Endothelial cell of umbilical vein (primary cell): ENCODE measurements at regions not wholly inside any gene's neighbourhood (a gene's known extent, or its start where the extent isn't known, plus 50 kb on each side); places are given as distances from the start of the nearest gene placed in this dataset.

Experiments used
- BruUV-seq: library from RNA; stranded (reverse); fragments of 400-500 nt; replicated peaks from 2 replicates; lab custom pipeline; 2021; lab: Mats Ljungman, UMichigan
- CTCF ChIA-PET: fragments of 300-600, 350-600 bp; sonication (Branson Sonifier 250); formaldehyde crosslinking; loops from one replicate; lab custom pipeline; 2021; ENCODE audit warnings: antibody characterized with exemption, inconsistent platforms; lab: Charles Lee
- POLR2A ChIA-PET: fragments of 300-600, 350-600 bp; sonication (Branson Sonifier 250); formaldehyde crosslinking; loops from one replicate; lab custom pipeline; 2021; ENCODE audit warnings: antibody characterized with exemption, inconsistent platforms; lab: Charles Lee
- DNase-seq: peaks from one replicate; pipeline ENCODE4 v3.0.0-alpha.2; 2011; ENCODE audit warnings: low read depth, low spot score
- FAIRE-seq: peaks from 2 replicates; lab custom pipeline; 2011; peaks lifted over from hg19 to GRCh38; lab: Jason Lieb, UNC
- H2AFZ ChIP-seq: 2 replicates; pipeline ENCODE4 v1.6.0; 2012; ENCODE audit warnings: low read depth, low read length, control low read depth, inconsistent platforms
- H3K27ac ChIP-seq: 2 replicates; pipeline ENCODE4 v1.5.1; 2011; ENCODE audit warnings: low read depth, mild to moderate bottlenecking, control low read depth, low read length, moderate library complexity; ENCODE audit not compliant: insufficient read depth
- H3K27me3 ChIP-seq, 2 experiments: 2 replicates each; pipeline versions ENCODE4 v1.6.0 to v1.6.1; 2011; ENCODE audit warnings: low read length in 2 of 2, mixed read lengths in 1 of 2; ENCODE audit not compliant: control insufficient read depth in 2 of 2, insufficient read depth in 2 of 2
- H3K36me3 ChIP-seq, 2 experiments: 2 replicates in 1 of 2; 3 replicates in 1 of 2; pipeline ENCODE4 v1.5.1; 2011; ENCODE audit warnings: low read length in 2 of 2, mild to moderate bottlenecking in 1 of 2, moderate library complexity in 1 of 2; ENCODE audit not compliant: control insufficient read depth in 2 of 2, insufficient read depth in 2 of 2; ENCODE audit errors: extremely low read depth in 1 of 2
- H3K4me1 ChIP-seq: 3 replicates; pipeline ENCODE4 v1.5.1; 2011; ENCODE audit warnings: mild to moderate bottlenecking, low read length; ENCODE audit not compliant: control insufficient read depth, insufficient read depth; ENCODE audit errors: extremely low read depth
- H3K4me2 ChIP-seq: 2 replicates; pipeline ENCODE4 v1.6.1; 2011; ENCODE audit warnings: low read length, control low read depth, mixed read lengths; ENCODE audit not compliant: insufficient read depth
- H3K4me3 ChIP-seq, 3 experiments: fragments of 200-600 bp in 1 of 3; sonication (generic), shearing (Covaris generic) in 1 of 3; replicated peaks in 1 of 3; 2 replicates each; pipeline ENCODE4 v1.5.1; 2011 to 2016; ENCODE audit warnings: control low read depth in 3 of 3, low read length in 3 of 3, mild to moderate bottlenecking in 2 of 3, inconsistent platforms in 1 of 3, low read depth in 1 of 3, moderate library complexity in 1 of 3; ENCODE audit not compliant: insufficient read depth in 1 of 3
- H3K79me2 ChIP-seq: 2 replicates; pipeline ENCODE4 v1.6.0; 2012; ENCODE audit warnings: low read length, inconsistent platforms; ENCODE audit not compliant: control insufficient read depth, insufficient read depth
- H3K9ac ChIP-seq: replicated peaks from 2 replicates; pipeline ENCODE3; 2011; ENCODE audit warnings: low read length, control low read depth; ENCODE audit not compliant: insufficient read depth; ENCODE audit errors: extremely low read depth
- H3K9me1 ChIP-seq: replicated peaks from 3 replicates; pipeline ENCODE4 v1.6.0; 2011; ENCODE audit warnings: mild to moderate bottlenecking, low read length; ENCODE audit not compliant: control insufficient read depth, insufficient read depth; ENCODE audit errors: extremely low read depth
- H3K9me3 ChIP-seq: replicated peaks from 2 replicates; pipeline ENCODE4 v1.5.1; 2012; ENCODE audit warnings: low read length, inconsistent platforms; ENCODE audit not compliant: control insufficient read depth, insufficient read depth
- H4K20me1 ChIP-seq: replicated peaks from 2 replicates; pipeline ENCODE3; 2011; ENCODE audit warnings: mild to moderate bottlenecking, low read length; ENCODE audit not compliant: control insufficient read depth, insufficient read depth; ENCODE audit errors: extremely low read depth
- CTCF ChIP-seq, 2 donors: IDR thresholded peaks; 1 replicate in 1 of 2; 2 replicates in 1 of 2; pipeline ENCODE4 v1.5.1; 2011; ENCODE audit warnings: low read length in 2 of 2, mild to moderate bottlenecking in 2 of 2, moderate library complexity in 2 of 2, control low read depth in 1 of 2, inconsistent platforms in 1 of 2, low read depth in 1 of 2; ENCODE audit not compliant: insufficient read depth in 1 of 2; ENCODE audit errors: extremely low read depth in 1 of 2
- EZH2 ChIP-seq: IDR thresholded peaks from 2 replicates; pipeline ENCODE4 v1.6.1; 2012; ENCODE audit warnings: borderline replicate concordance, low read depth, mild to moderate bottlenecking, moderate library complexity, low read length, inconsistent platforms; ENCODE audit not compliant: severe bottlenecking
- FOS ChIP-seq: IDR thresholded peaks from 2 replicates; pipeline ENCODE4 v1.6.1; 2011; ENCODE audit warnings: mild to moderate bottlenecking, low read length, moderate library complexity, borderline replicate concordance; ENCODE audit not compliant: insufficient read depth
- GATA2 ChIP-seq: IDR thresholded peaks from 2 replicates; pipeline ENCODE4 v1.7.0; 2011; ENCODE audit warnings: low read depth, mild to moderate bottlenecking, moderate library complexity, mixed read lengths, low read length; ENCODE audit not compliant: insufficient read length, insufficient read depth
- JUN ChIP-seq: IDR thresholded peaks from 2 replicates; pipeline ENCODE4 v1.6.1; 2011; ENCODE audit warnings: borderline replicate concordance, low read depth; ENCODE audit not compliant: insufficient read length, insufficient read depth
- MAX ChIP-seq: IDR thresholded peaks from 2 replicates; pipeline ENCODE4 v1.6.1; 2011; ENCODE audit not compliant: insufficient read depth, insufficient read length
- MYC ChIP-seq: IDR thresholded peaks from one replicate; pipeline ENCODE4 v1.6.1; 2011; ENCODE audit warnings: mild to moderate bottlenecking, low read depth, low read length
- POLR2A ChIP-seq: IDR thresholded peaks from 2 replicates; pipeline ENCODE4 v1.6.1; 2012; ENCODE audit warnings: low read depth, mild to moderate bottlenecking, control low read depth, low read length
- POLR2AphosphoS5 ChIP-seq: IDR thresholded peaks from 2 replicates; pipeline ENCODE4 v1.6.1; 2012; ENCODE audit warnings: low read depth, mild to moderate bottlenecking, control low read depth, low read length, moderate library complexity; ENCODE audit not compliant: insufficient read depth
- dilution Hi-C: fragments of 300-500 bp; cut with MboI; formaldehyde crosslinking; loops from one replicate; pipeline ENCODE4 v1.15.0; 2019; ENCODE audit warnings: low sequenced_read_pairs; ENCODE audit not compliant: extremely low pct_ligation_motif_present
- intact Hi-C: fragments of 100-400 bp; cut with micrococcal nuclease; formaldehyde crosslinking; loops from one replicate; pipeline ENCODE4 v1.10.0; 2022

GRCh38 chr6:137758661-137759060, 108.4 kb upstream of the TNFAIP3 start:
- no peaks in the 10 kb centered on the region for H3K79me2 ChIP-seq
- no peaks in the 10 kb centered on the region for H3K9me3 ChIP-seq
- H3K4me3 ChIP-seq: no peak overlapping the region
- no peaks in the 10 kb centered on the region for H3K36me3 ChIP-seq
- intact Hi-C loops (no loop called here), dilution Hi-C loops (no loop called here)
- no TSS peak for BruUV-seq
- FAIRE-seq (no peak), DNase-seq (no peak)
- H3K4me2 ChIP-seq: no peak overlapping the region
- no peak overlapping the region for H3K27ac ChIP-seq
- no peaks in the 10 kb centered on the region for H3K9me1 ChIP-seq
- no peak overlapping the region for H3K9ac ChIP-seq
- no peaks in the 10 kb centered on the region for H3K4me1 ChIP-seq
- POLR2A ChIA-PET: no interaction called here
- H2AFZ ChIP-seq: no peak overlapping the region
- H4K20me1 ChIP-seq: no peaks in the 10 kb centered on the region
- CTCF ChIA-PET: interaction anchor here (1.1 kb wide), 1 partner anchor 40 kb away, joined by 3 read pairs; no protein-coding TSS in a partner anchor
- no peaks in the 10 kb centered on the region for H3K27me3 ChIP-seq
- TF ChIP-seq MYC: no peak
- TF ChIP-seq FOS: no peak
- TF ChIP-seq EZH2: no peak
- no peak for TF ChIP-seq POLR2A
- no peak for TF ChIP-seq POLR2AphosphoS5
- no peak for TF ChIP-seq JUN
- no peak for TF ChIP-seq GATA2
- no peak for TF ChIP-seq MAX
- no peak for TF ChIP-seq CTCF (IDR thresholded peaks at IDR 0.05; ENCODE audit: extremely low read depth in 1 of 2, insufficient read depth in 1 of 2, low read depth in 1 of 2, low read length in 2 of 2)
